HG03469 (cell line): ENCODE measurements at regions not wholly inside any gene's neighbourhood (a gene's known extent, or its start where the extent isn't known, plus 50 kb on each side); places are given as distances from the start of the nearest gene placed in this dataset.
"Not testable (repeated sequence)": the region's sequence is repeated elsewhere in the genome, so short reads cannot be mapped to it uniquely, and the experiment has no call there.

ENCODE experiments used
- ATAC-seq: cut with Tn5 transposase; IDR thresholded peaks from one replicate; pipeline ENCODE4 v1.9.1; 2021; ENCODE audit warnings: mild to moderate bottlenecking, moderate library complexity, moderate number of reproducible peaks; ENCODE audit not compliant: unreplicated experiment

- ATAC-seq: no peak
Observed at GRCh38 chr10:130498934-130499333, 362.7 kb downstream of the GLRX3 start.

- ATAC-seq: no peak
Observed at GRCh38 chr10:130499541-130499940, 363.4 kb downstream of the GLRX3 start.

- no peak for ATAC-seq
Observed at GRCh38 chr10:130500261-130501000, 364.2 kb downstream of the GLRX3 start.

- no peak for ATAC-seq
Observed at GRCh38 chr10:130507461-130507860, 371.3 kb downstream of the GLRX3 start.

- ATAC-seq: no peak
Observed at GRCh38 chr10:130509881-130510689, 373.9 kb downstream of the GLRX3 start.

GRCh38 chr10:130510755-130511154 is 374.6 kb downstream of the GLRX3 start:
- no peak for ATAC-seq

- no peak for ATAC-seq
Observed at GRCh38 chr10:130511766-130512165, 375.6 kb downstream of the GLRX3 start.

GRCh38 chr10:130512936-130513335 is 376.7 kb downstream of the GLRX3 start:
- ATAC-seq: no peak

GRCh38 chr10:130513686-130514476 is 377.7 kb downstream of the GLRX3 start:
- no peak for ATAC-seq

- no peak for ATAC-seq
Observed at GRCh38 chr10:130515670-130516069, 379.5 kb downstream of the GLRX3 start.

- ATAC-seq: no peak
Observed at GRCh38 chr10:130516141-130516735, 380.0 kb downstream of the GLRX3 start.

GRCh38 chr10:130518921-130519320 is 382.7 kb downstream of the GLRX3 start:
- not testable (repeated sequence) for ATAC-seq

GRCh38 chr10:130519791-130520190 is 383.6 kb downstream of the GLRX3 start:
- ATAC-seq: no peak

- no peak for ATAC-seq
Observed at GRCh38 chr10:130531312-130531711, 395.1 kb downstream of the GLRX3 start.

- ATAC-seq: no peak
Observed at GRCh38 chr10:130541090-130541489, 404.9 kb downstream of the GLRX3 start.

GRCh38 chr10:130542761-130543160 is 406.6 kb downstream of the GLRX3 start:
- ATAC-seq: no peak

- no peak for ATAC-seq
Observed at GRCh38 chr10:130543794-130544193, 407.6 kb downstream of the GLRX3 start.

- no peak for ATAC-seq
Observed at GRCh38 chr10:130545122-130545521, 408.9 kb downstream of the GLRX3 start.

GRCh38 chr10:130545697-130546096 is 409.5 kb downstream of the GLRX3 start:
- ATAC-seq: no peak

GRCh38 chr10:130546841-130547240 is 410.6 kb downstream of the GLRX3 start:
- no peak for ATAC-seq

GRCh38 chr10:130547368-130547767 is 411.2 kb downstream of the GLRX3 start:
- no peak for ATAC-seq
